Sigmoid colon (tissue), 6 donors: ENCODE measurements at regions not wholly inside any gene's neighbourhood (a gene's known extent, or its start where the extent isn't known, plus 50 kb on each side); places are given as distances from the start of the nearest gene placed in this dataset.

Source experiments
- DNase-seq: peaks from one replicate; pipeline ENCODE4 v3.0.0-alpha.2; 2019
- H3K27ac ChIP-seq, 4 donors: fragments of 200-600 bp; sonication (generic); one replicate each; pipeline ENCODE4 v1.5.1; 2016 to 2019; ENCODE audit warnings: mild to moderate bottlenecking in 1 of 4
- H3K27me3 ChIP-seq, 3 donors: fragments of 200-600 bp; sonication (generic); one replicate each; pipeline ENCODE4 v1.5.1; 2019; ENCODE audit warnings: mild to moderate bottlenecking in 1 of 3
- H3K36me3 ChIP-seq, 4 donors: fragments of 200-600 bp; sonication (generic); one replicate each; pipeline ENCODE4 v1.5.1; 2016 to 2019
- H3K4me1 ChIP-seq, 4 donors: fragments of 200-600 bp; sonication (generic); one replicate each; pipeline ENCODE4 v1.5.1; 2017 to 2019
- H3K4me3 ChIP-seq, 4 donors: fragments of 200-600 bp; sonication (generic); one replicate each; pipeline ENCODE4 v1.5.1; 2017 to 2019; ENCODE audit warnings: mild to moderate bottlenecking in 2 of 4, moderate library complexity in 1 of 4
- H3K9me3 ChIP-seq, 4 donors: fragments of 200-600 bp in 3 of 4; sonication (generic) in 3 of 4; one replicate each; pipeline versions ENCODE4 v1.5.1 to v1.6.1; 2013 to 2019
- EP300 ChIP-seq, 4 donors: sonication (generic); formaldehyde crosslinking; IDR thresholded peaks; one replicate each; pipeline ENCODE4 v1.6.1; 2017; ENCODE audit warnings: antibody characterized with exemption in 4 of 4
- POLR2A ChIP-seq, 2 donors: fragments of 450-650 bp; IDR thresholded peaks; one replicate each; pipeline ENCODE4 v1.6.1; 2016; ENCODE audit warnings: antibody characterized with exemption in 2 of 2, mild to moderate bottlenecking in 2 of 2, moderate library complexity in 2 of 2
- POLR2AphosphoS5 ChIP-seq, 4 donors: sonication (generic); formaldehyde crosslinking; IDR thresholded peaks; one replicate each; pipeline ENCODE4 v1.6.1; 2017; ENCODE audit warnings: antibody characterized with exemption in 4 of 4
- WGBS, 2 donors: extraction: QIAGEN DNeasy Blood & Tissue Kit; methylation state at CpG; one replicate each; pipeline ENCODE4 v1.1.7; 2013; 5-methylcytosine and 5-hydroxymethylcytosine counted together
- intact Hi-C: fragments of 100-400 bp; cut with DNase I; formaldehyde crosslinking; loops from one replicate; pipeline ENCODE4 v1.15.1; 2023
- TF ChIP-seq, protein P1 (sequence below), 4 experiments: fragments of 450-650 bp in 3 of 4; fragments of 200-600 bp in 1 of 4; IDR thresholded peaks; one replicate each; pipeline ENCODE4 v1.5.1; 2016 to 2019; ENCODE audit warnings: antibody characterized with exemption in 4 of 4, mild to moderate bottlenecking in 3 of 4, moderate library complexity in 2 of 4
- donor health status: healthy with polysubstance abuse.
- donor health status: healthy.

DNA sequence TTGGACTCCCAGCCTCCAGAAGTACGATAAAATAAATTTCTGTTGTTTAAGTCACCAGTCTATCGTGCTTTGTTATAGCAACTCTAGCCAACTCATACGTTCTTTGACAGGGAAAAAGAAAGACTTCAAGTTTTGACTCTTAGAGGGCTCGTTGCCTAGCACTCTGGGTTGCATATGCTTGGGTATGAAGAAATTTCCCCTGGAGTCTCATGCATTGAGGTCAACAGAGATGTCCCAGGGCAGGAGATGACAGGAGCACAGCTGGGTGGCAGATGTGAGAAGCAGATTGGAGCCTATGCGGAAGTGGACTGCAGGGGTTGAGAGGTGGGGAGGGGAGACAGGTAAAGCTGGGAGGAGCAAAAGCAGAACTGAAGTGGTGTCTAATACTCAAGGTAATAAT, 63.3 kb upstream of the JAZF1 start:
- no peak for TF ChIP-seq POLR2AphosphoS5 (IDR thresholded peaks at IDR 0.05)
- TF ChIP-seq POLR2A (IDR thresholded peaks at IDR 0.05): no peak
- TF ChIP-seq, protein P1, sequence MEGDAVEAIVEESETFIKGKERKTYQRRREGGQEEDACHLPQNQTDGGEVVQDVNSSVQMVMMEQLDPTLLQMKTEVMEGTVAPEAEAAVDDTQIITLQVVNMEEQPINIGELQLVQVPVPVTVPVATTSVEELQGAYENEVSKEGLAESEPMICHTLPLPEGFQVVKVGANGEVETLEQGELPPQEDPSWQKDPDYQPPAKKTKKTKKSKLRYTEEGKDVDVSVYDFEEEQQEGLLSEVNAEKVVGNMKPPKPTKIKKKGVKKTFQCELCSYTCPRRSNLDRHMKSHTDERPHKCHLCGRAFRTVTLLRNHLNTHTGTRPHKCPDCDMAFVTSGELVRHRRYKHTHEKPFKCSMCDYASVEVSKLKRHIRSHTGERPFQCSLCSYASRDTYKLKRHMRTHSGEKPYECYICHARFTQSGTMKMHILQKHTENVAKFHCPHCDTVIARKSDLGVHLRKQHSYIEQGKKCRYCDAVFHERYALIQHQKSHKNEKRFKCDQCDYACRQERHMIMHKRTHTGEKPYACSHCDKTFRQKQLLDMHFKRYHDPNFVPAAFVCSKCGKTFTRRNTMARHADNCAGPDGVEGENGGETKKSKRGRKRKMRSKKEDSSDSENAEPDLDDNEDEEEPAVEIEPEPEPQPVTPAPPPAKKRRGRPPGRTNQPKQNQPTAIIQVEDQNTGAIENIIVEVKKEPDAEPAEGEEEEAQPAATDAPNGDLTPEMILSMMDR (IDR thresholded peaks at IDR 0.05): no peak
- TF ChIP-seq EP300 (IDR thresholded peaks at IDR 0.05): no peak

DNA sequence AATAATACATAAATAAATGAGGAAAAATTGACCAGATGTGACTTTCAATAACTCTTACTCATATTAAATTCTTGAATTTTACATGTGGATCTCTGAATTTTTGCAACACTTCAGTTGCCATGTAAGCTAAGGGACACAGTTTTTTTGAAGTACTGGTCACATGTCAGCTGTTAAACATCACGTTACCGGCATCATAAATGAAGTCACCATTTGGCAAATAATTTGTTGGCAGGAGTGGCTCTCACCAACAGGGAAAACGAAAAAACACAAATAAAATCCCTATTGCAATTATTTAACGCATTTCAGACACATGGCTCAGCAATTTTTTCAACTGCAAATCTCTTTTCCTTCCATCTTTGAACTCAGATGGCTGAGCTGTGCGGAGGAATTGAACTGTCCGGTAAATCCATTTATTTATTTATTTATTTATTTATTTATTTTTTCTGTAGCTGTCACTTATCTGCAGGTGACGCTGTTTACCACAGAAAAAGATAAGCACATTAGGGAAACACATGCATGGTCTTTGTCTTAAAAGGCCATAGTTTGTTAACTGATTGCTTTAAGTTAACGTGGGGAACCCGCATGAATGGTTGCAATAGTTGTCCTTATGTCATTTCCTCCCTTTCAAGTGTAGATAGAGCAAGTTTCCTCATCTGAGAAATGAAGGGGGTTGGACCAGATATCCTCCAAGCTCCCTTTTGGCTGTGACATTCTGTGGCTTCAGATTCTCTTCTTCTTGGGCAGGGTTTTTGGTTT, 64.7 kb upstream of the JAZF1 start:
- Histone ChIP-seq H3K9me3 (no peaks in the 10 kb centered on the region), H3K36me3 (no peaks in the 10 kb centered on the region), H3K27ac (no peak overlapping the region), H3K4me3 (no peak overlapping the region), H3K27me3 (no peaks in the 10 kb centered on the region), H3K4me1 (no peaks in the 10 kb centered on the region)
- 71 to 84% methylated on average over 9 of the region's 9 CpGs for WGBS, 2 donors
- TF ChIP-seq POLR2AphosphoS5 (IDR thresholded peaks at IDR 0.05): no peak
- TF ChIP-seq, protein P1 (IDR thresholded peaks at IDR 0.05): no peak
- TF ChIP-seq EP300 (IDR thresholded peaks at IDR 0.05): no peak
- TF ChIP-seq POLR2A (IDR thresholded peaks at IDR 0.05): no peak
- intact Hi-C loops: no loop called here
- no peak for DNase-seq

More for the DNA sequence above, 63.3 kb upstream of the JAZF1 start:
- Histone ChIP-seq H3K27me3 (no peaks in the 10 kb centered on the region), H3K36me3 (no peaks in the 10 kb centered on the region), H3K9me3 (no peaks in the 10 kb centered on the region), H3K4me1 (no peaks in the 10 kb centered on the region), H3K27ac (no peak overlapping the region), H3K4me3 (no peak overlapping the region)
- 95 to 96% methylated on average over 5 of the region's 5 CpGs for WGBS, 2 donors
- DNase-seq: no peak
- intact Hi-C loops: no loop called here

DNA sequence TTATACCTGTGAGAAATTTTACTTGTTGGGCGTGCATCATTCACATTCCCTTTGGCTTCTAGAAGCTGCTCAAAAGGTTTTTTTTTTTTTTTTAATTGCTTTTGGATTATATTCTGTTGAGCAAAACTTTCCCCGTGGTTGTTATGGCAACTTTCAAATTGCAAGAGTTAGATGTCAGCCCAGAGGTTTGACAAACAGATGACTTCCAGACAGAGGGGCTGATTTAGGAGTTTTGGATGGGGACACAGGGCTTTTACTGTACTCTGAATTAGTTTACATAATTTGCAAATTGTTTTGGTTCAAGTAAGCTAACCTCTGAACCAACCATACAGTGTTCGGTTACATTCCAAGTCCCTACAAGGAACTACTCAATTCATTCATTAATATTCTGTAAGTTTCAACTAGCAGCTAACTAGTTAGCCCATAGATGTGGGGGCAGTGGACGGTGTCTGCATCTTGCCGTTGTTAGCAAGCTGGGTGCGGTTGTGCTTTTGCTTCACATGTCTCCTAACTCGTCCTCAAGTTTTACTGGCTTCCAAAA, 66.4 kb upstream of the JAZF1 start:
- no peak for DNase-seq

DNA sequence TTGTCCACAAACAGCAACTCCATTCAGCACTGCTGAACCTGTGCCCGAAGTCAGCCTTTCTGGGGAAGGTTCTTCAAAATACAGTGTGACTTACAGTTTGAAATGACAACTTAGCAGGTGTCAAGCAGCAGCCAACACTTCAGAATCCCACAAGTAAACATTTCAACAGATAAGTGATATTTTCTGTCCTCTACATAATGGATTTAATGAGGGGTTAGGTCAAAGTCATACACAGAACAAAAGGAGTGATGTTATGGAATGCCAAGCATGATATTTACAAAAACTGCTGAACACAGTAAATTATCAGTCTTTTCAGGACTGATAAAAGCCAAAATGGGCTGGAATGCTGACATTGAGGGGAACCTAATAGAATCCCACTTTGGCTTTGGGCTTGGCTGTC, 77.6 kb upstream of the JAZF1 start:
- Histone ChIP-seq H3K4me1 (no peaks in the 10 kb centered on the region), H3K27me3 (no peaks in the 10 kb centered on the region), H3K4me3 (no peak overlapping the region), H3K9me3 (no peaks in the 10 kb centered on the region), H3K36me3 (no peaks in the 10 kb centered on the region), H3K27ac (no peak overlapping the region)
- no peak for TF ChIP-seq EP300 (IDR thresholded peaks at IDR 0.05)
- TF ChIP-seq, protein P1 (IDR thresholded peaks at IDR 0.05): no peak
- no peak for TF ChIP-seq POLR2AphosphoS5 (IDR thresholded peaks at IDR 0.05)
- TF ChIP-seq POLR2A (IDR thresholded peaks at IDR 0.05): no peak
- intact Hi-C loops: no loop called here
- no peak for DNase-seq
- WGBS, 2 donors: 47 to 65% methylated on average over 1 of the region's 1 CpG

More for the DNA sequence above, 66.4 kb upstream of the JAZF1 start:
- TF ChIP-seq POLR2A (IDR thresholded peaks at IDR 0.05): no peak
- TF ChIP-seq EP300 (IDR thresholded peaks at IDR 0.05): no peak
- no peak overlapping the region for H3K4me3 ChIP-seq
- no peaks in the 10 kb centered on the region for H3K4me1 ChIP-seq
- intact Hi-C loops: no loop called here
- H3K27me3 ChIP-seq: no peaks in the 10 kb centered on the region
- no peak overlapping the region for H3K27ac ChIP-seq
- no peaks in the 10 kb centered on the region for H3K9me3 ChIP-seq
- no peaks in the 10 kb centered on the region for H3K36me3 ChIP-seq
- WGBS, 2 donors: 72 to 74% methylated on average over 7 of the region's 7 CpGs

DNA sequence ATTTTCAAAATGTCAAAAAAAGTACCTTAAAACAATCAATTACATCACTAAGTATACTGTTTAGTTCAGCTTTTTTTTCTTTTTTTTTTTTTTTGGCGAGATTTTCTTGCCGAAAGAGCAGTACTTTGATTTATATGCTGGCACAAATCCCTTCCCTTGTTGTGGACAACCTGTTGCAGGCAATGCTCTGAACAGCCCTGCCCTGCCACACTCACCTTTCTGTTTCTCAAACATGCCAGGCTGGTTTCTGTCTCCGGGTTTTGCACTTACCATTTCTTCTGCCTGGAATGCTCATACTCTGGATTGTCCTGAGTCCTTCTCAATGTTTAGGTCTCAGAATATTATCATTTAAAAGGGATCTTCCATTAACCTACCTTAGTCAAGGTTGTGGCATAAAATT, 80.4 kb upstream of the JAZF1 start:
- H3K4me3 ChIP-seq: no peak overlapping the region
- H3K4me1 ChIP-seq: no peaks in the 10 kb centered on the region
- no peaks in the 10 kb centered on the region for H3K9me3 ChIP-seq
- no peaks in the 10 kb centered on the region for H3K36me3 ChIP-seq
- no peak overlapping the region for H3K27ac ChIP-seq
- TF ChIP-seq POLR2AphosphoS5 (IDR thresholded peaks at IDR 0.05) (no peak), EP300 (IDR thresholded peaks at IDR 0.05) (no peak), POLR2A (IDR thresholded peaks at IDR 0.05) (no peak)
- TF ChIP-seq, protein P1 (IDR thresholded peaks at IDR 0.05): no peak
- intact Hi-C loops: no loop called here
- DNase-seq: no peak
- H3K27me3 ChIP-seq: no peaks in the 10 kb centered on the region
- WGBS, 2 donors: 19 to 67% methylated on average over 3 of the region's 3 CpGs
